Activated gamma-delta T cell (primary cell): ENCODE measurements at regions not wholly inside any gene's neighbourhood (a gene's known extent, or its start where the extent isn't known, plus 50 kb on each side); places are given as distances from the start of the nearest gene placed in this dataset.
"Not testable (repeated sequence)": the region's sequence is repeated elsewhere in the genome, so short reads cannot be mapped to it uniquely, and the experiment has no call there.

Experiments used
- DNase-seq: peaks from one replicate; lab custom pipeline; 2025; lab: John Stamatoyannopoulos, UW

DNA sequence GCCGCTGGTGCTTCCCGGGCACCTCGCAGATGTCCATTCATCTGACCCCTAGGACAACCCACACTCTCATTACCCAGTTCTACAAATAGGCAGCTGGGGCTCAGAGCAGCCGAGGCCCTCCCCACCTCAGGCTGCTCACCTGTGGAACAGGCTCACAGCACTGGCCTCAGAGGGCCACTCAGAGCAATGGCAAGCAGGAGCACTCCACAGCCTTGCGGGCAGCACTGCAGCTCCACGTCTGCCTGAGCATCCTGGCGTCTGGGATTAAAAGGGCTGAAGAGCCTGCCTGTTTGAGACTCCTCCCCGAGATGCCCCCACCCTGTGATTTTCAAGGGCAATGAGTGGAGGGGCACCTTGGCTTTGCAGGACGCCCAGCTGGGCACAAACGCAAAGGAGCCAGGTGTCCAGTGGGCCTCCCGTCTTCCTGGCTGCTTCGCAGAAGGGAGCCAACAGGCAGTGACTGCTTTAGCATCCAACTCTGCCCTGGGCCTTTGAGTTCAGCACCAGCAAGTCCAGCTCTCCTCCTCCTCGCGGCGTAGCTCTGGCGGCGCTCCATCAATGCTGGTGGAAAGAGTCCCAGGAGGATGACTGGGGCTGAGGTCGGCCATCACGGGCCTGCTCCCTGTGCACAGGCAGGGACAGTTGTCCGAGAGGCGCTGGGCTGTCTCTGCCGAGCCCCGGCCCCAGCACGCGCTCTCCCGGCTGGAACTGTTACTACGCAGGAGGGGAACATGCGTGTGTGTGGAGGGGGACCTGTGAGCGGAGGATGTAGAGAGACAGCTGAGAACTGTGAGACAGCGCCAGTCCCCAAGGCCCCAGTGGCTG, 297.2 kb downstream of the NDUFA10 start:
- DNase-seq: no peak

- no peak for DNase-seq
These were observed 297.9 kb downstream of the NDUFA10 start for GRCh38 chr2:239727182-239727775.

DNA sequence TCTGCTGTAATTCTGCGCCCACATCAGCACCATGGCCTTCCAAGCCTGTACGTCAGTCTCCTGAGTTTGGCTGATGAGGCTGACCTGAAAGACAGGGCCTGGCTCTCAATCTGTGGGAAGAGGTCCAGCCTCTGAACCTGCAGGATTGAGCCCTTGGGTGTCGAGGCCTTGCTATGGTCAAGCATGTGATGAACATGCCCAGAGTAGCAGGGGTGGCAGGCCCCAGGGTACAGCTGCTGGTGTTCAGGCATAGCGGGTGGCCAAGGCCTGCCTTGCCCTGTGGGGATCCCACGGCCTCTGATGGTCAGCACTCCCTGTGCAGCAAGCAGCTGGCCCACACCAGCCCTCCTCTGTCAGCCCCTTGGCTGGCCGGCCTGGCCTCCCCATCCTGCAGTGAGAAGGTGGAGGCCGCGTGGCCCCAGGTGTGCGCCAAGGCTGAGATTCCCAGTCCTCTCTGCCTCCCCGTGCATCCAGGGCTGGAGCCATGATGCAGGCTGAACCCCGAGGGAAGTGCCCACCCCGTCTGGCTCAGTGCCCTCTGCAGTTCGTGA, 298.4 kb downstream of the NDUFA10 start:
- no peak for DNase-seq

DNA sequence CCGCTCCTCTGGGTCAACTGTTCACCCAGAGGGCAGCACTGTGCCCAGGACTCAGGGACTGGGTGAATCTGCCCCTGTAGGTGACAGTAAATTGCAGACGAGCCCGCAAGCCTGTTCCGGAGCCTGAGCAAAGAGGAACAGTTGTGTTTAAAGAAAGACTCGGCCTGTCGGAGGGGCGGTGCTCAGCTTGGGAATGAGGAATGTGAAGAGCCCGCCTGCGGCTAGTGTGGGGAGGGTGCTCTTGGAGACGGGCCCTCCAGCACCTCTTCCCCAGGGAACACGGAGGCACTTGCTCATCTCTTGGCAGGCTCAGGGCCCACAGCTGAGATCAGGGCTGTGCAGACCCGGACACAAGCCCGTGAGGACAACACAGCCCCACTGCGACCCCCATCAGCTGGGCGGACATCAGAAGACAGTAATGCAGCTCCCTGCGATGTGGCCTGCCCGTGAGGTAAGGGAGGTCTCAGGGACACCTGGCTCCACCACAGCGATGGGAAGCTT, 299.0 kb downstream of the NDUFA10 start:
- no peak for DNase-seq

- DNase-seq: no peak
These were observed 299.6 kb downstream of the NDUFA10 start for GRCh38 chr2:239725551-239725890.

- no peak for DNase-seq
These were observed 300.1 kb downstream of the NDUFA10 start for GRCh38 chr2:239724851-239725550.

DNA sequence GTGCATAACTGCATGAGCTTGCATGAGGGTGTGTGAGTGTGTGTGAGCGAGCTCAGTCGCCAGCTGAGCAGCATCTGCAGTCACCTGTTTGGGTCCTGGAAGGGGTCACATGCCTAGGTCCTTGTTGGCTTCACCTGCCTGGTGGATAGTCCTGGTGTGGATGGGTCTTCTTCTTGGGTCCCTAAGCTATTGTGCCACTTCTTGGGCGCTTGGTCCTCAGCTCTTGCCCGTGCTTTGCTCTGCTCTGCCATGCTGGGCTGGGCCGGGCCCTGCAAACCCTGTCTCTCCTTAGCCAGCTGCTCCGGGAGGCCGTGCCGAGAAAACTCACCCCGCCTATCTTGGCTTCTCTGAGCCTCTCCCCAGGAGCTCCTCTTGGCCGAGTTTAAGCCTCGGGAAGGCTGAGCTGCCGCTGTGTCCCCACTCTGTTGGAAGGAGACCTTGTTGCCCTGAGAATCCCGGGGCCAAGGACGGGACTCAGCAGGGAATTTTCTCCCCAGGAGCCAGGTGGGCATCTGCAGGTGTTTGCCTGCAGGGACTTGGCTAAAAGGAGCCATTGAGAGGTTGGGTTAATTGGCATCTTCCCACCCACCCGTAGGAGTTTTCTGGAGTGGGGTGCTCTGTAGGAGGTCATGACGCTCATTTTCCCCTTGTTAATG, 300.8 kb downstream of the NDUFA10 start:
- DNase-seq: no peak

DNA sequence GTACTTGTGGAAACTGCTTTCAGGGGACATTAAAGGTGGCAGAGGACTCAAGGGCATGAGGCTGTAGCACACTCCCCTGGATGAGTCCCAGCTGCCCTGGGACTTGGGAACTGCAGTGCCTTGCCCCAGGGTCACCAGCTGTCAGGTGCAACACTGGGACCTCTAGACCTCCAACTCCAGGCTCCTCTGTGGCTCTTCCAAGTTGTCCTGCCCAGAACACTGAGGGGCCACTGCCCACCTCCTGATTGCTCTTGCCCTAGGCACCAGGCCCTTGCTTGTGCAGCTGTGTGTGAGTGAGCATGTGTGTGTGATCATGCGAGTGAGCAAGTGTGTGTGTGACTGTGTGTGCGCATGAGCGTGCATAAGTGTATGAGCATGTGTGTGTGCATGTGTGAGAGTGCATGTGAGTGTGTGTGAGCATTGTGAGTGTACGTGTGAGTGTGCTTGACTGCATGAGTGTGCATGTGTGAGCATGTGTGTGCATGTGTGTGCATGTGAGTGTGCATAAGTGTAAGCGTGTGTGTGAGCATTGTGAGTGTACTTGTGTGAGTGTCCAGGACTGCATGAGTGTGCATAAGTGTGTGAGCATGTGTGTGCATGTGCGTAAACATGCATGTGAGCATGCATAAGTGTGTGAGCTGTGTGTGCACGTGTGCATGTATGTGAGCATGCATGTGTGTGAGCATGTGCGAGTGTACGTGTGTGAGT, 301.5 kb downstream of the NDUFA10 start:
- no peak for DNase-seq

DNA sequence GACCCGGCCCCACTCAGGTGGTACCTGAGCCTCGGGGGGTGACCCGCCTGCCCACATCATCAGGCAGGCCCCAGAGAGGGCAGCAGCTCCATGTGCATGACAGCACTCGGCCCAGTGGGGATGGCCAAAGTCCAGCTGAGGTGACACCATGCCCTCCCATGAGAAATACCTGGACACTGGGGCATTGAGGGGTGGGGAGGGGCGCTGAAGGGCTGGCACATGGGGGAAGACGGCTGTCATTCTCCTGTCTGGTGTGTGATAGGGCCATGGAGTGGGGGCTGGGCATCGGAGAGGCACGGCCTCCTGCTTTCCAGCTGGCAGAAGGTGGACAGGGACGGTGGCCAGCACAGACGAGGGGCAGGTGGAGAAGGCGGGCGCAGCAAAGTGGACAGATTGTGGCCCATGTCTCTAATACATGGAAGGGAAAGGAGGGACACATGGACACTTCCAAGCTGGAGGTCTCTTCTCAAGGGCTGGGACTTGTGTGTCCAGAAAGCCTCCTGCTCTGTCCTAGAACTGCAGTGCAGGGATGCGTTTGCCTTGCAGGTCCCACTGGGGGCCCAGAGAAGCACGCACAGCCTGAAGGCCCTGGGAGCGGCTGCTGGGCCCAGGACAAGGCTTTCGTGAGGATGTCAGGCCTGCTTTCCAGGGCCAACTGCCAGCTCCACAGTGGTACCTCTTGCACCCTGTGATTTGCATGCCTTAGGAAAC, 302.2 kb downstream of the NDUFA10 start:
- DNase-seq: no peak

- DNase-seq: no peak
These were observed 303.0 kb downstream of the NDUFA10 start for GRCh38 chr2:239721991-239722759.

DNA sequence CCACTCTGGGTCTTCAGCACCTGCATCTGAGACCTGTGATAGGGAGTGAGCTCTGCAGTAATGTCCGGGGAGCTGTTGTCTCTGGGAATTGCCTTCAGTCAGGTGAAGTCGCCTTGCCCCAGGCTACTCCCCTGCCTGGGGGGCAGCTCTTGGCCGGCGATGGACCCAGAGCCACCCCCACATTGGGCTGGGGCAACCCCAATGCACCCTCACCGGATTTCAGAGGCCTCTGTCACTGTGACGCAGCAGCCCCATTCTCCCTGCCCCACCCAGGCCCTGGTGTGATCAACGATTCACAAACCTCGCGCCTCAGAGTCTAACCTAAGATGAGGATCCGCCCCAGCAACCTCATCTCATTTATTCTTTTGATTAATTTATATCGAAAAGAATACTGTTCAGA, 303.6 kb downstream of the NDUFA10 start:
- DNase-seq: no peak

DNA sequence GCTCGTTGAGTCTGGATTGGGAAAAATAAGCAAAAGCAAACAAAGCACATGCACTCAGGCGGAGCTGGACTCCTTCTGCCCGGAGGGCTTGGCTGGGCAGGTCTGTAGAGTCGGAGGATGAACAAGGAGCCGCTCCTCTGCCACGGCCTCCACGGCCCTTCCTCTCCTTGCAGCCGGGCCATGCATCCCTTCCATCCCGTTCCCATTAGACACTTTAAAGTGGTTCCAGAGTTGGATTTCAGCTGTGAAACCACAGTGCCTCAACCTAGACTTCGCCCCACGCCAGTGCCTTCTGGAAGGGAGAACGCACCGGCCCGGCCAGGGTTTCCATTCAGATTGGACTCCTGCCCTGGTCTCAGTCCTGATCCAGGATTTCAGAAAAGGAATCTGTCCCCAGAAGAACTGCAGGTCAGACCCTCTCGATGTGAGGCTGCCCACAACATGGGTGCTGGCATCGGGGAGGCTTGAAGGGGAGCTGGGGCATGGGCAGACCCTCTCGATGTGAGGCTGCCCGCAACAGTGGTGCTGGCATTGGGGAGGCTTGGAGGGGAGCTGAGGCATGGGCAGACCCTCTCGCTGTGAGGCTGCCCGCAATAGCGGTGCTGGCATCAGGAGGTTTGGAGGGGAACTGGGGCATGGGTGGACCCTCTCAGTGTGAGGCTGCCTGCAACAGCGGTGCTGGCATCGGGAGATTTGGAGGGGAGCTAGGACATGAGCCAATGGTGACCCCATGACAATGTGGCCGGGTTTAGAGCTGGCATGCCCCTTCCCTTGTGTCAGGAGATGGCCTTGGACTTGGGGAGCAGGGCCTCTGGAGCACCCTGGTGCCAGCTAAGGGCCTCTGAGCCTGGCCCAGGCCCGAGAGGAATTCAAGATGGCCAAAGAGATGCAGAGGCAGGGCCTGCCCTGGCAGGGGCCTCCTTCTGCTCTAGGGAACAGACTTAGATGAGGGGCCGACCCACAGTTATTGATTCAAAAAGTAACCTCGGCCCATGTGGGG, 304.5 kb downstream of the NDUFA10 start:
- no peak for DNase-seq

DNA sequence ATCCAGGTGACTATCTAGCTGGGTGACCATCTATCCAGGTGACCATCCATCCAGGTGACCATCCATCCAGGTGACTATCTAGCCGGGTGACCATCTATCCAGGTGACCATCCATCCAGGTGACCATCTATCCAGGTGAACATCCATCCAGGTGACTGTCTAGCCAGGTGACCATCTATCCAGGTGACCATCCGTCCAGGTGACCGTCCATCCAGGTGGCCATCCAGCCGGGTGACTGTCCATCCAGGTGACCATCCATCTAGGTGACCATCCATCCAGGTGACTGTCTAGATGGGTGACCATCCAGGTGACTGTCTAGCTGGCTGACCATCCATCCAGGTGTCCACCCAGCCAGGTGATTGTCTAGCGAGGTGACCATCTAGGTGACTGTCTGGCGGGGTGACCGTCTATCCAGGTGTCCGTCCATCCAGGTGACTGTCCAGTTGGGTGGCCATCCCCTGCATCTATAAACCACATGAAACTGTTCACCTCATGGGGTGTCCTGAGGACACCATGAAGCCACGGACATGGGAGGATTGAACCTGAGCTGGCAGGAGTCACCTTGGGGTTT, 305.3 kb downstream of the NDUFA10 start:
- no peak for DNase-seq

DNA sequence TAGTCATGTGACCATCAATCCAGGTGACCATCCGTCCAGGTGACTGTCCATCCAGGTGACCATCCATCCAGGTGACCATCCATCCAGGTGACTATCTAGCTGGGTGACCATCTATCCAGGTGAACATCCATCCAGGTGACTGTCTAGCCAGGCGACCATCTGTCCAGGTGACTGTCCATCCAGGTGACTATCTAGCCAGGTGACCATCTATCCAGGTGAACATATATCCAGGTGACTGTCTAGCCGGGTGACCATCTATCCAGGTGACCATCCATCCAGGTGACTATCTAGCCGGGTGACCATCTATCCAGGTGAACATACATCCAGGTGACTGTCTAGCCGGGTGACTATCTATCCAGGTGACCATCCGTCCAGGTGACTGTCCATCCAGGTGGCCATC, 306.2 kb downstream of the NDUFA10 start:
- not testable (repeated sequence) for DNase-seq

GRCh38 chr2:239717706-239718105, 307.4 kb downstream of the NDUFA10 start:
- DNase-seq: no peak

- no peak for DNase-seq
These were observed 307.8 kb downstream of the NDUFA10 start for GRCh38 chr2:239717319-239717675.

DNA sequence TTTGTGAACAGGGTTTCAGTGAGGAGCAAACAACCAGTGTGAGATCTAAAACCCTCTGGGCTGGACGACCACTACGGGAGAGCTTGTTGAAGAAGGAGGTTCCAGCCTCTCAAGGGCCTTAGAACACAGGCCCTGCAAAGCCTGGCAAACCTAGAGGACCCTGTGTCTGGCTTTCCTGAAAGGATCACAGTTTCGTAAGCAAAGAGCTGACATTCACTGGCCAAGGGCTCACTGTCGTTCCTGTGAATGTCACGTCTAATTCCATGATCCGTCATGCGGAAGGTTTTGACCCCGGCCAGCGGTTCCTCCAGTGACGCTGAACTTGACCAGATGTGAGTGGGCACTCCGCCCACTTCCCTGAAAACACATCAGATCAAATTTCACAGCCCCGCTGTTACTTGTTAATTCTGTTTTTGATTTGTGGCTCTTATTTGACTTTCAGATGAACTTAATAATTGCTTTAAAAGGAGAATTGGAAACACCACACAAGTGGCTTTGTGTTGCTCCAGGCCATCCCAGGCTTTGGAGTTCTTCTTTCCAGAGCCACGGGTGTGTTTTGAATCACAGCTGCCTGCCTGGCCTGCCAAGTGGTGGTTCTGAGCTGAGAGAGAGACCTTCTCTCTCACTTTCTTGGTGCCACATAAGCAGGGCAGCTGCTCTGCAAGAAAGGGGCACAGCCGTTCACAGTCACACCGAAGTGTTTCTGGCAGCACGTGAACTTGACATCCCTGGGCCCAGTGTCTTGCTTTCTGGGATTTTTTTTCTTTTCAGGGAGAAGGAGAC, 308.4 kb downstream of the NDUFA10 start:
- DNase-seq: no peak

GRCh38 chr2:239716009-239716408, 309.1 kb downstream of the NDUFA10 start:
- no peak for DNase-seq
